ENCODE measurements at regions not wholly inside any gene's neighbourhood (a gene's known extent, or its start where the extent isn't known, plus 50 kb on each side); places are given as distances from the start of the nearest gene placed in this dataset.
A peak's percentile ranks its signal among the peaks of the same experiment; 100 is the strongest.

DNA sequence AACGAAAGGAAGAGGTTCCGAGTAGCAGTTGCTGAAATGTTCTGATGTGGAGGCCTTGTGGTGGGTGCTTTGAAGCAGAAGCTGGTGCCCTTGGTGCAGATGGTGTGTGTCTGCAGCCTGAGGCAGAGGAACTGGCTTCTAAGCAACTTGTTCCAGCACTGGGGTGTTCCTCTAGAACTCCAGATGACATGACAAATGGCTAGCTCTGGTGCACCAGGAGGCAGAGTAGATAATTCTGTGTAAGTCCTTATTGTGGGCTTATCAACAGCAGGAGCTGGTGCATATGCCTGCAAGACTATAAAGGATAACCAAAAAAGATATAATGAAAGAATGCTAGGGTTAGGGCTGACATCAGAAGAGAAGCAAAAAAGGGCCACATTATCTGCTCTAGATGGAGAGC is 76.5 kb downstream of the ARL5B start:
- Histone ChIP-seq H3K27ac (ENCODE audit: low read depth, low read length) (no peak overlapping the region), H3K27me3 (ENCODE audit: insufficient read depth, low read length) (peaks cover 6% of the 10 kb centered on the region), H2AFZ (ENCODE audit: low read length, unreplicated experiment) (no peak overlapping the region), H3K4me3 (ENCODE audit: low read depth, low read length) (no peak overlapping the region), H3K36me3 (ENCODE audit: insufficient read depth, low read length) (no peaks in the 10 kb centered on the region), H3K4me1 (ENCODE audit: control insufficient read depth, insufficient read depth, low read length, unreplicated experiment) (no peaks in the 10 kb centered on the region), H3K79me2 (ENCODE audit: control insufficient read depth, insufficient read depth, low read length, unreplicated experiment) (no peaks in the 10 kb centered on the region)

DNA sequence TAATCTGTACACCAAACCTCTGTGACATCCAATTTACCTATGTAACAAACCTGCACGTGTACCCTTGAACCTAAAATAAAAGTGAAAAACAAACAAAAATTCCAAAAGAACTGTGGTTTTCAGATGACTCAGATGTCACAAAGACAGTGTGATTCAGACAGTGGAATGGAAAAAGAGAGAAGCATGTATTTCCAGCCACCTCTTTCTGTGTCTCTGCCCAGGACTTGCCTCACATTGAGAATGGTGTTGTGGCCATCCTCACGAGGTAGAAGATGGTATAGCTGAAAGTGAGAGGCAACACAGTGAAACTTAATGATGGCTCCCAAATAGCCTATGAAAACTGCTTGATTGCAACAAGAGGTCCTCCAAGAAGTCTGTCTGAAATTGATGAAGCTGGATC is 78.0 kb downstream of the ARL5B start:
- H3K27ac ChIP-seq (ENCODE audit: low read depth, low read length), result peak overlapping the region; percentile 35
- H3K36me3 ChIP-seq (ENCODE audit: insufficient read depth, low read length), result no peaks in the 10 kb centered on the region
- no peak overlapping the region for H2AFZ ChIP-seq (ENCODE audit: low read length, unreplicated experiment)
- no peaks in the 10 kb centered on the region for H3K4me1 ChIP-seq (ENCODE audit: control insufficient read depth, insufficient read depth, low read length, unreplicated experiment)
- peaks cover 5% of the 10 kb centered on the region for H3K27me3 ChIP-seq (ENCODE audit: insufficient read depth, low read length)
- no peaks in the 10 kb centered on the region for H3K79me2 ChIP-seq (ENCODE audit: control insufficient read depth, insufficient read depth, low read length, unreplicated experiment)
- no peak overlapping the region for H3K4me3 ChIP-seq (ENCODE audit: low read depth, low read length)

DNA sequence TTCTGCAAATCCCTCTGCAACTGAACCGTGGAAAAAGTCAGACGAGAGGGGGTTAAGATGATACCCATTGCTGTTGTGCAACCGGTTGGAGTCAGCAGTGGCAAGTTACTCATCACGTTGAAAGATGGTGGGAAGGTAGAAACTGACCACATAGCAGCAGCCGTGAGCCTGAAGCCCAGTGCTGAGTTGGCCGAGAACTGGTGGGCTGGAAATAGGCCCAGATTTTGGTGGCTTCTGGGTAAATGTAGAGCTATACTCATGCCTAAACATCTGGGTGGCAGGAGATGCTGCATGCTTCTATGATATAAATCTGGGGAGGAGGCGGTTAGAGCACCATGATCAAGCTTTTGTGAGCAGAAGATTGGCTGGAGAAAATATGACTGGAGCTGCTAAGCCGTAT is 78.6 kb downstream of the ARL5B start:
- Histone ChIP-seq H3K36me3 (ENCODE audit: insufficient read depth, low read length) (no peaks in the 10 kb centered on the region), H2AFZ (ENCODE audit: low read length, unreplicated experiment) (no peak overlapping the region), H3K27ac (ENCODE audit: low read depth, low read length) (peak overlapping the region; percentile 35; the same call in 1 of the 2 replicates), H3K79me2 (ENCODE audit: control insufficient read depth, insufficient read depth, low read length, unreplicated experiment) (no peaks in the 10 kb centered on the region), H3K27me3 (ENCODE audit: insufficient read depth, low read length) (no peaks in the 10 kb centered on the region), H3K4me3 (ENCODE audit: low read depth, low read length) (no peak overlapping the region), H3K4me1 (ENCODE audit: control insufficient read depth, insufficient read depth, low read length, unreplicated experiment) (no peaks in the 10 kb centered on the region)

DNA sequence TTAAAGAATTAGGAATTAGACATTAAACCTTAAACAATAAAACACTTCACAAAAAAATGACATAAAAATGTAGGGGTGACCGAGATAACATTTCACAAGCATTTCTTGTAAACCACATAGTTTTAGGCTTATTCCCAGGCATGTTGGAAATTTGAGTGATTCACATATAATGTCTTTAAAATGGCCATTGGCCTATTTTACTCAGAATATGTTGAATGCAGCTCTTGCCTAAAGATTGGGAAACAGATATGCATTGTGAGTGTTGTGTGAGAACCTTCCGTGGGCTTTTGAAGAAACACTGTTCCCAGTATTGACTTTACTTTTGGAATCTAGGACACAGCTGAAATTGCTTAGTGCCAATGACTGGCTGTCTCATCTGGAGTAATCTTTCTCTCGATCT is 79.6 kb downstream of the ARL5B start:
- H3K4me3 ChIP-seq (ENCODE audit: low read depth, low read length), result no peak overlapping the region
- no peaks in the 10 kb centered on the region for H3K79me2 ChIP-seq (ENCODE audit: control insufficient read depth, insufficient read depth, low read length, unreplicated experiment)
- H2AFZ ChIP-seq (ENCODE audit: low read length, unreplicated experiment), result no peak overlapping the region
- no peaks in the 10 kb centered on the region for H3K36me3 ChIP-seq (ENCODE audit: insufficient read depth, low read length)
- H3K27me3 ChIP-seq (ENCODE audit: insufficient read depth, low read length), result no peaks in the 10 kb centered on the region
- H3K4me1 ChIP-seq (ENCODE audit: control insufficient read depth, insufficient read depth, low read length, unreplicated experiment), result no peaks in the 10 kb centered on the region
- H3K27ac ChIP-seq (ENCODE audit: low read depth, low read length), result no peak overlapping the region

DNA sequence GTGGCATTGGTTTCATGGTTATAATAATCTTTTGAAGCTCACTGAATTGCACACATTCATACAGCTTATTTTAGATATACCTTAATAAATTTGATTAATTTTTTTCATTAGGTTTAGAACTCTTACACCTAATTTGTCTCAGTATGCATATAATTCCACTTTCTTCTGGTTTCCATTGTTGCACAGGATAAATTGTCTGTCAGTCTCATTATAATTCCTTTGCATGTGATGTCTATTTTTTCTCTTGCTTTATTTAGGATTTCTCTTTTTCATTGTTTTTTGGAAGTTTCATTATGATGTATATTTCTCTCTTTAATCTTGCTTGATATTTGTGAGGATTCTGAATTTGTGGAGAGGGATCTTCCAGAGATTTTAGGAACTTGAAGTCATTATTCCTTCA is 84.7 kb downstream of the ARL5B start:
- no peaks in the 10 kb centered on the region for H3K27me3 ChIP-seq (ENCODE audit: insufficient read depth, low read length)
- no peaks in the 10 kb centered on the region for H3K4me1 ChIP-seq (ENCODE audit: control insufficient read depth, insufficient read depth, low read length, unreplicated experiment)
- H3K36me3 ChIP-seq (ENCODE audit: insufficient read depth, low read length), result no peaks in the 10 kb centered on the region
- H2AFZ ChIP-seq (ENCODE audit: low read length, unreplicated experiment), result no peak overlapping the region
- no peak overlapping the region for H3K27ac ChIP-seq (ENCODE audit: low read depth, low read length)
- H3K4me3 ChIP-seq (ENCODE audit: low read depth, low read length), result no peak overlapping the region
- no peaks in the 10 kb centered on the region for H3K79me2 ChIP-seq (ENCODE audit: control insufficient read depth, insufficient read depth, low read length, unreplicated experiment)

DNA sequence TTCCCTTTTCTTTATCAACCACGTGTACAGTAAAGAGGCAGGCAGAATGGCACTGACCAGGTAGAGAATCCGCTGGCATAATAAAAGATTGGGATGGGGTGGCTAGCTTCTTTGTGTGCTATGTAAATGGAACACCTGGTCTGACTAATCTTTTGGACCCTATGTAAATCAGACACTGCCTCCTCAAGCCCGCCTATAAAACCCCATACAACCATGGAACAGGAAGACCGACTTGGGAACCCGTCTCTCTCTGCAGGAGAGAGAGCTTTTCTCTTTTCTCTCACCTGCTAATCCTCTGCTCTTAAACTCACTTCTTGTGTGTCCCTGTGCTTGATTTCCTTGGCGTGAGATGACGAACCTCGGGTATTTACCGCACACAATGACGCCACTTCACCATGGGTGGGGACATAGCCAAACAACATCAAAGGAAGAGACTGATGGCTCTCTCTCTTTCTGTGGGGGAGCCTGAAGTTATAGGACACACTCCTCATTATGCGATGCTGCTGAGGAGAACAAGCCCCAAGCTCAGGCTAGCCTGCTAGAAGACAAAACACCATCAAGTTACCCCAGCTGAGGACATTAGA is 94.2 kb downstream of the ARL5B start:
- Histone ChIP-seq H3K27ac (ENCODE audit: low read depth, low read length) (no peak overlapping the region), H3K4me3 (ENCODE audit: low read depth, low read length) (no peak overlapping the region), H2AFZ (ENCODE audit: low read length, unreplicated experiment) (no peak overlapping the region), H3K4me1 (ENCODE audit: control insufficient read depth, insufficient read depth, low read length, unreplicated experiment) (no peaks in the 10 kb centered on the region), H3K27me3 (ENCODE audit: insufficient read depth, low read length) (no peaks in the 10 kb centered on the region), H3K36me3 (ENCODE audit: insufficient read depth, low read length) (no peaks in the 10 kb centered on the region), H3K79me2 (ENCODE audit: control insufficient read depth, insufficient read depth, low read length, unreplicated experiment) (no peaks in the 10 kb centered on the region)

DNA sequence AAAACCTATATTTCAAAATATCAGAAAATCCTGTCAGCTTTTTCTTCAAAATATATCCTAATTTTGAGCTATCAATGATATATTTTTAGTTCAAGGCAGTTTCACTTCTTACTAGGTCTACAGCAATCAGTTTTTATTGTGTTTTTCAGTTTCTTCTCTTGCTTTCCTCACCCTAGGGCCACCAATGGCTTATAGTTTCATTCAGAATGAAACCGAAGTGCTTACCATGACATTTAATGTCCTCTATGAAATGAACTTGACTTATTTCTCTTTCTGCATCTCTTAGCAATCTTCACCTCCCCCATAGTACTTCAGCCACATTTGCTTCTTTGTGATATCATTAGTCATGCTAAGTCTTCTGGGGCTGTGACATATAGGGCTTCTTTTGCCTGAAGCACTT is 100.3 kb downstream of the ARL5B start:
- H2AFZ ChIP-seq (ENCODE audit: low read length, unreplicated experiment), result no peak overlapping the region

DNA sequence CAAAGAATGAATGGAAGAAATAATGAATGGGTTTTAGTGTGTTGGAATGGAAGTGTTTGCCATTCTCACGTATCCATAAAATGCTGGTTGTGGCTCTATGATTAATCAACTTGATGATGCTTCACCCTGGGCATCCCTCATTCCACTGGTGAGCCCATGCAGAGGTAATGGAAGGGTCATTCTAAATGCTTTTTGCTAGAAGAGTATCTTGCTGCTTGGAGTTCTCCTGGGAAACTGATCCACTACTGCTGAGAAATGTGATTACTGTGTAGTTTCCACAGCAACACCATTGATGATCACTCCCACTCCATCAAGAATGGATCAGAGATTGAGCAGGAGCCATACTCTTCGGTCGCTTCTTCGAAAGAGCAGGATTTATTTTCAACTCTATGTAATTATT is 101.6 kb downstream of the ARL5B start:
- no peaks in the 10 kb centered on the region for H3K4me1 ChIP-seq (ENCODE audit: control insufficient read depth, insufficient read depth, low read length, unreplicated experiment)
- no peak overlapping the region for H3K4me3 ChIP-seq (ENCODE audit: low read depth, low read length)
- H2AFZ ChIP-seq (ENCODE audit: low read length, unreplicated experiment), result no peak overlapping the region
- H3K79me2 ChIP-seq (ENCODE audit: control insufficient read depth, insufficient read depth, low read length, unreplicated experiment), result no peaks in the 10 kb centered on the region
- H3K27me3 ChIP-seq (ENCODE audit: insufficient read depth, low read length), result no peaks in the 10 kb centered on the region
- no peak overlapping the region for H3K27ac ChIP-seq (ENCODE audit: low read depth, low read length)
- no peaks in the 10 kb centered on the region for H3K36me3 ChIP-seq (ENCODE audit: insufficient read depth, low read length)

More for the DNA sequence above, 100.3 kb downstream of the ARL5B start:
- H3K27me3 ChIP-seq (ENCODE audit: insufficient read depth, low read length), result no peaks in the 10 kb centered on the region
- no peaks in the 10 kb centered on the region for H3K79me2 ChIP-seq (ENCODE audit: control insufficient read depth, insufficient read depth, low read length, unreplicated experiment)
- H3K27ac ChIP-seq (ENCODE audit: low read depth, low read length), result no peak overlapping the region
- H3K36me3 ChIP-seq (ENCODE audit: insufficient read depth, low read length), result no peaks in the 10 kb centered on the region
- no peak overlapping the region for H3K4me3 ChIP-seq (ENCODE audit: low read depth, low read length)
- H3K4me1 ChIP-seq (ENCODE audit: control insufficient read depth, insufficient read depth, low read length, unreplicated experiment), result no peaks in the 10 kb centered on the region

DNA sequence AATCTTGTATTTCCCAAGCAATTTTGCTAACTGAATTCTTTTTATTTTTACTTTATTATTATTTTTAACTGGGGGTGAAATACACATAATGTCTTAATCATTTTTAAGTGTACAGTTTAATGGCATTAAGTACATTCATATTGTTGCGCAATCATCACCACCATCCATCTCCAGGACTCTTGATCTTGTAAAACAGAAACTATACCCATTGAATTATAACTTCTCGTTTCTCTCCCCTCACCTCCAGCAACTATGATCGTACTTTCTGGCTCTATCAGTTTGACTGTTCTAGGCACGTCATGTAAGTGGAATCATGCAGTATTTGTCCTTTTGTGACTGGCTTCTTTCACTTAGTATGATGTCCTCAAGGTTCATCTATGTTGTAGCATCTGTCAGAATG is 108.8 kb downstream of the ARL5B start:
- Histone ChIP-seq H3K4me3 (ENCODE audit: low read depth, low read length) (no peak overlapping the region), H3K27ac (ENCODE audit: low read depth, low read length) (no peak overlapping the region), H2AFZ (ENCODE audit: low read length, unreplicated experiment) (no peak overlapping the region), H3K4me1 (ENCODE audit: control insufficient read depth, insufficient read depth, low read length, unreplicated experiment) (no peaks in the 10 kb centered on the region), H3K79me2 (ENCODE audit: control insufficient read depth, insufficient read depth, low read length, unreplicated experiment) (no peaks in the 10 kb centered on the region), H3K36me3 (ENCODE audit: insufficient read depth, low read length) (no peaks in the 10 kb centered on the region), H3K27me3 (ENCODE audit: insufficient read depth, low read length) (no peaks in the 10 kb centered on the region)

DNA sequence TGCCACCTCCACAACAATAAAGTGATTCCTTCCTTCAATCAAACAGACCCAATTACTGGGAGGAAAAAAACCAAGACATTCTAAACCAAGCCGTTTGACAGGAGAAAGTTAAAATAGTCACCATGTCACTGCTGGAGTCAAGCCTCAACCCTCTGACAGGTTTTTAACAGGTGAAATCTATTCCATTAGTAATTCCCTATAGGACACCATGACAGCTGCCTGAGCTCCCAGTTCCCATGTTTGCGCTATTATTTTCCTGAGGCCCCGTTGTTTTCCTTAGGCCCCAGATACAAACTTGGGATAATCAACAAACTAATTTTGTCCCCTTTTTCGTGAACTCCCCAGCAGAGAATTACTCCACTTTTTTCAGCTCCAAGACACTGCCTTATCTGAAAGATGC is 113.9 kb downstream of the ARL5B start:
- Histone ChIP-seq H3K27ac (ENCODE audit: low read depth, low read length) (no peak overlapping the region), H3K27me3 (ENCODE audit: insufficient read depth, low read length) (no peaks in the 10 kb centered on the region), H3K79me2 (ENCODE audit: control insufficient read depth, insufficient read depth, low read length, unreplicated experiment) (no peaks in the 10 kb centered on the region), H3K4me3 (ENCODE audit: low read depth, low read length) (no peak overlapping the region), H2AFZ (ENCODE audit: low read length, unreplicated experiment) (no peak overlapping the region), H3K36me3 (ENCODE audit: insufficient read depth, low read length) (no peaks in the 10 kb centered on the region), H3K4me1 (ENCODE audit: control insufficient read depth, insufficient read depth, low read length, unreplicated experiment) (no peaks in the 10 kb centered on the region)

DNA sequence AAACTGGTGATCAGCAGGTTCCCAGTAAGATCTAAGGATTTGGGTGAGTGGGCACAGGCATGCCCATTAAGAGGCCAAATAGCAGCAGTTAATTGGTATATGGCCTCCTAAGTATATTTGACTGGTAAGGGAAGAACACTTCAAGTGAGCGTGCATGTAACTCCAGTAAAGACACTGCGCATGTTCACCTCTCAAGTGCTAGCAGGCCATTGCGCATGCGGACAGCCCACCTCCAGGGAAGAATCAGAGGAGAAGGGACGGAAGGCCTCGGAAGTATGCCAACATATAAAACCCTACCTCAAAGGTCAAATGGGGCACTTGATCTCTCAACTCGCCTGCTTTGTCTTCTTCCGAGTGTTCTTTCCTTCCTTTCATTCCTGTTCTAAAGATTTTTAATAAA is 118.0 kb downstream of the ARL5B start:
- Histone ChIP-seq H3K27me3 (ENCODE audit: insufficient read depth, low read length) (no peaks in the 10 kb centered on the region), H3K79me2 (ENCODE audit: control insufficient read depth, insufficient read depth, low read length, unreplicated experiment) (no peaks in the 10 kb centered on the region), H2AFZ (ENCODE audit: low read length, unreplicated experiment) (no peak overlapping the region), H3K36me3 (ENCODE audit: insufficient read depth, low read length) (no peaks in the 10 kb centered on the region), H3K4me3 (ENCODE audit: low read depth, low read length) (no peak overlapping the region), H3K4me1 (ENCODE audit: control insufficient read depth, insufficient read depth, low read length, unreplicated experiment) (no peaks in the 10 kb centered on the region), H3K27ac (ENCODE audit: low read depth, low read length) (no peak overlapping the region)

Data from ACC112 (cell line).